Bone marrow (tissue), 2 donors: ENCODE measurements at regions not wholly inside any gene's neighbourhood (a gene's known extent, or its start where the extent isn't known, plus 50 kb on each side); places are given as distances from the start of the nearest gene placed in this dataset.

Source experiments
- DNase-seq, 2 donors: peaks; one replicate each; lab custom pipeline; 2025; lab: John Stamatoyannopoulos, UW

DNA sequence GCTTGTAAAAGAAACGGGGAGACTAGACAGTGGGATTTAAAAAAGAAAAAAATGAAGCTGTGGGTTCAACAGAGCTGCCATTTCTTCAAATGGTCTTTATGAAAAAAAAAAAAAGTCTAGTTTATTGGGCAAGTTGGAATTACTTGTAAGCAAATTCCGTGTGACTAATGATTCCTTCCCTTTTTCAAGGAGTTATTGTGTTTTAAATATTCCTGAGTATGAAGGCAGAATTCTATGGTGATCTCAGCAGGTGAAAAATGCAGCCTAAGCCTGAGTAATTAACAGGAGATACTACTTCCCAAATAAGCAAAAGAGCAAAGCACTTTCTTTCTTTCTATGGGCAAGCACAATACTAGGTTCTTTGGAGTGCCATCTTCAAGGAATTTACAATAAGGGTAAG is 481.9 kb downstream of the ZNF608 start:
- DNase-seq = no peak

DNA sequence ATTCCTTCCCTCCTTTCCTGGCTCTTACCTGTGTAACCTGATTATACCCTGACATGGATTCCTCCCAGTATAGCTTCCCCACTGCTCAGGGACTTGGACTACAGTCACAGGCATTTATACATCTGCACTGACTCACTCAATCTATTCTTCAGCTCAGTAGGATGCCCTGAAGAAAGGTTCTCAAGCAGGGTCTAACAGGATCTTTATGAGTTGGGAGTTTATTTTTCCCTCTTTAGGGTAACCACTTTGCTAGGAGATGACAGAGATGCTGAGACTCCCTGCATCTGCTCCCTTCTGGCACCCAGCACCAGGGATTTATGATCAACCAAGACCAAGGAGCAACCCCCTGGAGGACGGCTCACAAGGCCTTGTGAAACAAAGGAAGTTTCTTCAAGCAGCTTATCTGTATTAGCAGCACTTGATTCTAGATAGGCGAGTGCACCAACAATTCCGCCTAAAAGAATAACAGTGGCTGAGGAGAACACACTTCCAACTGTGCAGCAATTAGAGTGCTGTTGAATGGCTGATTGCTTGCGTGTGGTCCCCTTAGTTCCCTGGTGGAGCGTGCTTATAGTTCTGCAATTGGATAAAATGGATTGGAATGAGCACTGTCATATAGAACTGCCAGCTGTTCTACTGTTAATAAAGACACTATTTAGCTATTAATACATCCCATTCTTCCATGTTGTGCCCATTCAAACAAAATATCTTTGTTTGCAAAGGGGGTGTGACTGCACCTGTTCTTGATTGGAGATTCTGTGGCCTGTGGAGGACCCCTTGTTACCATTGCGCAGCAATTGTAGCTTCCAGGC is 482.6 kb downstream of the ZNF608 start:
- no peak for DNase-seq

GRCh38 chr5:124262991-124263571 is 483.4 kb downstream of the ZNF608 start:
- no peak for DNase-seq

DNA sequence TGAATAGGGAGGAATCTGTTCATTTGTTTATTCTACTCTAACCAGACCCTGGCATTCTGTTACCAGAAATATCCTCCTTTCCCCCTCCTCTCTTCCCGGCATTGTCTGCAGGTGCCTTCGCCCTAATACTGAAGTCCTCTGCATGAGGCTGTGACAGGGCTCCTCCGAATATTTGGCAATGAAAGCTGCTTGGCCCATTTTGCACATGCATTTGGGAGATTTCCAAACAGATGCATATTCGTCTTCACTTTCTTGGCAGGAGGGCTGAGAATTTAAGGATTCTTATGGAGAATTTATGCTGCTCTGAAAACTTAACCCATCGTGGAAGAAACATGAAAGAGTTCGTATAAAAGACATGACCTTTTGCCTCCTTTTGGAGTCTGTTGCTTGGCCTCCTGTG is 484.0 kb downstream of the ZNF608 start:
- no peak for DNase-seq

- DNase-seq = no peak
Observed at GRCh38 chr5:124261848-124262247, 484.6 kb downstream of the ZNF608 start.

GRCh38 chr5:124260921-124261515 is 485.4 kb downstream of the ZNF608 start:
- no peak for DNase-seq

- DNase-seq = no peak
Observed at GRCh38 chr5:124259017-124259416, 487.4 kb downstream of the ZNF608 start.

GRCh38 chr5:124257048-124257447 is 489.4 kb downstream of the ZNF608 start:
- DNase-seq = no peak

- no peak for DNase-seq
Observed at GRCh38 chr5:124253203-124253810, 493.1 kb downstream of the ZNF608 start.

GRCh38 chr5:124252747-124253146 is 493.7 kb downstream of the ZNF608 start:
- no peak for DNase-seq

DNA sequence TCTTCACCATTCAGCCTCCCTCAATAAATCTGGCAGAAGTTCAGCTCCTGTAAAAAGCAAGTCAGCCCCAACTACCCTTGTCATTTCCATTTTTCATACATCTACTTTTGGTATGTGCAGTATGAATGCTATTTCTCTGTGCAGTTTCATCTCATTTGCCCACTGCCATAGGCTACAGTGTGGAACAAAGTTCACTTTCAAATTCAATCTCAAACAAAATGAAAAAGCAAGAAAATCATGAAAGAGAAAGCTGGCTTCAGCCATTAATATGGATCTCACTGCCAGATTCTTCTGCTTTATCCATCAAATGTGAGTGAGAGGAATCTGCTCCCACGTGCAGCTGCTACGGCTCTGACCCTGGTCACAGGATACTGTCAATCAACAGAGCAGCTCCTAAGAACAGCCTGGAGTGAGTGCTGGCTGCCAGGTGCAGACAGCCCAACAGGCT is 494.2 kb downstream of the ZNF608 start:
- DNase-seq = no peak

- no peak for DNase-seq
Observed at GRCh38 chr5:124245276-124245675, 501.2 kb downstream of the ZNF608 start.

DNA sequence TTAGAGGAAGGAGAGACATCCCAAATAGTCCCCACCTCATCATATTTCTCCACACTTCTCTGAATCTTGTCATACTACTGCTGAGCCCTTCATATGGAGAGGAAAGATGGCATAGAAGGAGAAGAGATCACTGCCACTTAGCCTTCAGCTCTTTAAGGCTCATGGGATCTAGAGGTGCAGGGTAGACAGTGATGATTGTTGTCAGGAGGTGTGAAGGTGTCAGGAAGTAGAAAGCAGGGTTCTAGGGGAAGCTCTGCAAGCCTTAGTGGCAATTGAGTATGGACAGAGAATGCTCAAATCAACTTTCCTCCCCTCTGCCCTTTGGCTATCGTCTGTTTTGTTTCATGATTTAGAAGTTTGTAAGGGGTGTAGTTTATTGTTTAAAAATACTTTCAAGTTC is 505.7 kb downstream of the ZNF608 start:
- DNase-seq = no peak

DNA sequence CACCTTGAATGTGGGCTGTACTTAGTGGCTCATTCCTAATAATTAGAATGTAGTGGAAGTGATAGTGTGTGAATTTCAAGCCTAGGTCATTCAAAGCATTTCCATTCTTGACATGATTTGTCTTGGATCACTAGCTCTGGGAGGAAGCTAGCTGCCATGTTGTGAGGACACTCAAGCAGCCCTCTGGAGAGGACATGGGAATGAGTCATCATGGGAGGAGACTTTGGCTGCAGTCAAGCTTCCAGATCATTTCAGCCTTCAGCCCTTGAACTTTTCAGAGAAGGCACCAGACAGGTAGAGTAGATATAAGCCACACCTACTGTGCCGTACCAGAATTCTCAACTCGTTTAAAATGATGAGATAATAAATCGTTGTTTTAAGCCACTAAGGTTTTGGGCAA is 506.9 kb downstream of the ZNF608 start:
- no peak for DNase-seq

GRCh38 chr5:124238350-124238749 is 508.1 kb downstream of the ZNF608 start:
- no peak for DNase-seq

GRCh38 chr5:124237206-124237695 is 509.2 kb downstream of the ZNF608 start:
- DNase-seq = no peak

DNA sequence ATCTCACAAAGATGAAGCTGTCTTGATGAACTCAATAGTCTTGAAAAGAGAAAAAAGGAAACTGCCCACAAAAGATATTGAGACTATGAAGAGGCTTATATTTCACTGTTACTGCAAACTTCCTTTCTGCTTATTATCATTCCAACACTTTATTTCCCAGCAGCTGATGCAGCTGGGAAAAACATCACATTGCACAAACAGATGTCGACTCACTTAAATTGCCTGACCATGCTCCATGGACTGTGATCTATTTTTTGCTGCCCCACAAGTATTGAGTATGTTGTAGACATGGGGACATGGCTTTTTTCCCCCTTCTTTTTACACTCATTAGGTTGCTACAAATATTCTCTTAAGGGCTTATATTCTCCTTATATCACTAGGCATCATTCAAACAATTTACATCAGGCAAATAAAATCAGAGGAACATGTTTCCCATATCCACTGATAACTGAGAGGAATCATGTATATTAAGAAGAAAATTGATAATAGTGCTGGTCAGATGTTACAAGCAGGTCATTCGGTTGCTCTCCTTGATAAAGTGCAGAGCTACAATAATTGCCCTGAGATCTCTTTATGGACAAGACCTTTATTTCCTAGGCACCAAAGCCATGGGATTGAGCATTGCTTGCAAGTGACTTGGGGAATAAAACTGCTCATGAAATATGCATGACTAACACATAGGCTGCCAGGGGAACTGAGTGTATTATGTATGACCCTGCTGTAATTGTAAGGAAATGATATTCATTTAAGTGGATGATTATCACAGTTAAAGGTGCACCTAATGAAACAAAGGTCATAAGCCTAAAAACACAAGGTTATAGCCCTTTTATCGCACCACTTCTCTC is 509.9 kb downstream of the ZNF608 start:
- DNase-seq = no peak

- no peak for DNase-seq
Observed at GRCh38 chr5:124235576-124235975, 510.9 kb downstream of the ZNF608 start.

- DNase-seq = no peak
Observed at GRCh38 chr5:124234770-124235562, 511.5 kb downstream of the ZNF608 start.

DNA sequence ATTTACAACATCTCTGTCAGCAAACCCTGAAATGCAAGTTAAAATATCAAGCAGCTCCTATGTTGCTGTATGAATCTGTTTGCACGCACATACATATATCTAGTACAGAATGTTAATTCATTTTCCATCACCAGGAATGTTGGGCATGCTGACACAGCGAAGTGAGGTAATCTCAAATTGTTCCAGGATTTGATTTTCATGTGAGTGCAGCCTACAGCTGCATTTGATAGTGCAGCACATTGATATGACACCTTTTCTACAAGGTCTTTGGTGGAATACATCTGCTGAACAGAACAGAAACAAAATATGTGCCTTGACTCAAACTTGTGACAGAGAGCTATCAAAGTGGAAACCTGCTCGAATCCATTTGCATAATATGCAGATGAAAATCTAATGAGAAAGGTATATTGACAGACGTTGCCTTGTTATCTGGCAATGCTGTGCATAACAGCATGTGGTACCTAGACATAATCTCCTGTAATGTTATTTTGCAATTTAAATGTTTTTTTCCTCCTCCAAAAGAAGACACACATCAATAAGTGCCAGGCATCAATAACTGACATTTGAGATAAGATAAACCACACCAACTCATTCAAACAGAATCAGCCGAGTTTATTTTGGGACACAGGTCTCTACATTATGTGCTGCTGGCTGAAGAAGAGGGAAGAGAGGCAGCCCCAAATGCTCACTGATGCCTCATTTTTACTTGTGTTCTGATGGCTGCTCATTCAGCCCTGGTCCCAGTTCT is 512.2 kb downstream of the ZNF608 start:
- no peak for DNase-seq
